ENCODE measurements at regions not wholly inside any gene's neighbourhood (a gene's known extent, or its start where the extent isn't known, plus 50 kb on each side); places are given as distances from the start of the nearest gene placed in this dataset.

DNA sequence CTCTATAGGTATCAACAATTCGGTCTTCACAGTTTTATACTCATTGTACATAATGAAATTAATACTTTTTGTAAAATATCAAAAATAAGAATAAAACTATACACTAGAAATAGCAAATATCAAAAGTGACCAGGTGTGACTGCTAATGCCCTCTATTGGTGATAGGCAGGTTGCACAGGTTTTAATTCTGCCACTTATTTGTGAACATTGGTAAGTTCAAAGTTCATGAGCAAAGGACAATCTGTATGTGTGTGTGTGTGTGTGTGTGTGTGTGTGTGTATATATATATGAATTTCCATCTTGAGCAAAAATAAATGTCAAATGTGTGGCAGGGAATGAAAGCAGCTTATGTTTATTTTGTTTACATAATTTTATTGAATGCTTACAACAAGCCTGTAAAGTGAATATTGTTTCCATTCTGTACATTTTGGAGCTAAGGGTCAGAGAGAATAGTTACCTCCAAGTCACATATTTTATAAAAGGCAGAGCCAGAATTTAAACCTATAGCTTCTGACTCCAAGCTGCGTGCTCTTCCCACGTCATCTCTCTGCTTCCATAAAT, 537.4 kb downstream of the CPS1 start:
- no peak overlapping the region for H3K9ac ChIP-seq
- H3K9me3 ChIP-seq (ENCODE audit: low read depth): no peaks in the 10 kb centered on the region
- H3F3A ChIP-seq (ENCODE audit: low read depth): no peaks in the 10 kb centered on the region
- H4K20me1 ChIP-seq (ENCODE audit: low read depth): no peaks in the 10 kb centered on the region
- TF ChIP-seq EZH2 (IDR thresholded peaks at IDR 0.05) (no peak), EZH2phosphoT487 (IDR thresholded peaks at IDR 0.05) (no peak), CTCF (IDR thresholded peaks at IDR 0.05) (peak; percentile 49)
- H3K4me2 ChIP-seq: no peak overlapping the region
- DNase-seq (ENCODE audit: low spot score): no peak
- no peaks in the 10 kb centered on the region for H3K4me1 Mint-ChIP-seq
- no peak overlapping the region for H3K4me3 ChIP-seq
- no peaks in the 10 kb centered on the region for H3K27me3 ChIP-seq
- H2AFZ ChIP-seq (replicated peaks): no peak overlapping the region
- no peak overlapping the region for H3K27ac ChIP-seq
- peaks cover 17% of the 10 kb centered on the region for H3K9me3 Mint-ChIP-seq
- H3K4me1 ChIP-seq: no peaks in the 10 kb centered on the region
- H3K4me3 Mint-ChIP-seq: no peak overlapping the region
- H3K36me3 ChIP-seq: no peaks in the 10 kb centered on the region
- H3K36me3 Mint-ChIP-seq: no peaks in the 10 kb centered on the region
- no peak overlapping the region for H3K27ac Mint-ChIP-seq
- H3K79me2 ChIP-seq (ENCODE audit: low read depth): no peaks in the 10 kb centered on the region
- H3K27me3 Mint-ChIP-seq (ENCODE audit: insufficient read depth, low read depth): no peaks in the 10 kb centered on the region

- Mint-ChIP-seq H3K9me3 (peaks cover 3% of the 10 kb centered on the region), H3K27ac (peak overlapping the region; percentile 11), H3K36me3 (no peaks in the 10 kb centered on the region), H3K4me1 (peaks cover 10% of the 10 kb centered on the region), H3K4me3 (no peak overlapping the region), H3K27me3 (ENCODE audit: insufficient read depth, low read depth) (no peaks in the 10 kb centered on the region)
- Histone ChIP-seq H3K27me3 (no peaks in the 10 kb centered on the region), H3K9ac (no peak overlapping the region), H3K4me1 (no peaks in the 10 kb centered on the region), H3K79me2 (ENCODE audit: low read depth) (no peaks in the 10 kb centered on the region), H3K9me3 (ENCODE audit: low read depth) (no peaks in the 10 kb centered on the region), H3F3A (ENCODE audit: low read depth) (no peaks in the 10 kb centered on the region), H3K4me2 (no peak overlapping the region), H2AFZ (replicated peaks) (peak overlapping the region; percentile 26), H3K27ac (no peak overlapping the region), H4K20me1 (ENCODE audit: low read depth) (no peaks in the 10 kb centered on the region), H3K4me3 (no peak overlapping the region), H3K36me3 (no peaks in the 10 kb centered on the region)
- TF ChIP-seq EZH2 (IDR thresholded peaks at IDR 0.05): no peak
- TF ChIP-seq CTCF (IDR thresholded peaks at IDR 0.05): no peak
- TF ChIP-seq EZH2phosphoT487 (IDR thresholded peaks at IDR 0.05): no peak
- no peak for DNase-seq (ENCODE audit: low spot score)
These were observed 547.6 kb downstream of the CPS1 start for GRCh38 chr2:211103989-211104388.

GRCh38 chr2:211113334-211114175, 557.2 kb downstream of the CPS1 start:
- no peak overlapping the region for H3K27ac Mint-ChIP-seq
- no peaks in the 10 kb centered on the region for H3K4me1 Mint-ChIP-seq
- Histone ChIP-seq H3K27me3 (no peaks in the 10 kb centered on the region), H3K4me2 (no peak overlapping the region), H3K79me2 (ENCODE audit: low read depth) (no peaks in the 10 kb centered on the region), H4K20me1 (ENCODE audit: low read depth) (no peaks in the 10 kb centered on the region), H3K9ac (no peak overlapping the region), H3K4me1 (no peaks in the 10 kb centered on the region), H3F3A (ENCODE audit: low read depth) (no peaks in the 10 kb centered on the region), H3K36me3 (no peaks in the 10 kb centered on the region), H3K9me3 (ENCODE audit: low read depth) (no peaks in the 10 kb centered on the region), H3K27ac (no peak overlapping the region), H2AFZ (replicated peaks) (no peak overlapping the region), H3K4me3 (no peak overlapping the region)
- H3K27me3 Mint-ChIP-seq (ENCODE audit: insufficient read depth, low read depth): no peaks in the 10 kb centered on the region
- H3K36me3 Mint-ChIP-seq: no peaks in the 10 kb centered on the region
- no peak for DNase-seq (ENCODE audit: low spot score)
- H3K9me3 Mint-ChIP-seq: no peaks in the 10 kb centered on the region
- H3K4me3 Mint-ChIP-seq: no peak overlapping the region
- TF ChIP-seq EZH2phosphoT487 (IDR thresholded peaks at IDR 0.05) (no peak), CTCF (IDR thresholded peaks at IDR 0.05) (no peak), EZH2 (IDR thresholded peaks at IDR 0.05) (no peak)
